Astrocyte (in vitro differentiated cells and primary cell): ENCODE measurements at regions not wholly inside any gene's neighbourhood (a gene's known extent, or its start where the extent isn't known, plus 50 kb on each side); places are given as distances from the start of the nearest gene placed in this dataset.
A peak's percentile ranks its signal among the peaks of the same experiment; 100 is the strongest.
"Not testable (repeated sequence)": the region's sequence is repeated elsewhere in the genome, so short reads cannot be mapped to it uniquely, and the experiment has no call there.

Experiments used
- DNase-seq: peaks from one replicate; pipeline ENCODE4 v3.0.0-alpha.2; 2010; ENCODE audit warnings: low read depth
- FAIRE-seq: peaks from 2 replicates; lab custom pipeline; 2011; peaks lifted over from hg19 to GRCh38; lab: Jason Lieb, UNC
- H2AFZ ChIP-seq: 2 replicates; pipeline ENCODE4 v1.6.0; 2012; ENCODE audit warnings: low read depth, low read length, inconsistent platforms
- H3K27ac ChIP-seq: 2 replicates; pipeline ENCODE4 v1.5.1; 2011; ENCODE audit warnings: low read depth, low read length, inconsistent platforms
- H3K27me3 ChIP-seq: 2 replicates; pipeline ENCODE4 v1.6.0; 2011; ENCODE audit warnings: low read length, inconsistent platforms; ENCODE audit not compliant: insufficient read depth
- H3K36me3 ChIP-seq: 2 replicates; pipeline ENCODE4 v1.5.1; 2011; ENCODE audit warnings: low read length, inconsistent platforms; ENCODE audit not compliant: insufficient read depth
- H3K4me1 ChIP-seq: 2 replicates; pipeline ENCODE4 v1.5.1; 2011; ENCODE audit warnings: low read length, inconsistent platforms; ENCODE audit not compliant: insufficient read depth
- H3K4me2 ChIP-seq: 2 replicates; pipeline ENCODE4 v1.6.0; 2012; ENCODE audit warnings: low read length, inconsistent platforms
- H3K4me3 ChIP-seq: 2 replicates; pipeline ENCODE4 v1.5.1; 2011; ENCODE audit warnings: low read depth, mild to moderate bottlenecking, low read length, inconsistent platforms; ENCODE audit not compliant: insufficient read depth
- H3K79me2 ChIP-seq: 2 replicates; pipeline ENCODE4 v1.6.0; 2012; ENCODE audit warnings: mild to moderate bottlenecking, low read length, inconsistent platforms; ENCODE audit not compliant: insufficient read depth
- H3K9ac ChIP-seq: 2 replicates; pipeline ENCODE4 v1.6.0; 2012; ENCODE audit warnings: mild to moderate bottlenecking, low read length, inconsistent platforms
- H3K9me3 ChIP-seq: 2 replicates; pipeline ENCODE4 v1.5.1; 2012; ENCODE audit warnings: low read depth, mild to moderate bottlenecking, low read length, inconsistent platforms; ENCODE audit not compliant: insufficient read depth
- H4K20me1 ChIP-seq: 2 replicates; pipeline ENCODE4 v1.6.0; 2012; ENCODE audit warnings: low read length, inconsistent platforms; ENCODE audit not compliant: insufficient read depth
- H3K27ac Mint-ChIP-seq: one replicate; pipeline ENCODE4 v1.8.0; 2021; ENCODE audit warnings: mild to moderate bottlenecking, mixed read lengths; ENCODE audit not compliant: unreplicated experiment
- H3K27me3 Mint-ChIP-seq: one replicate; pipeline ENCODE4 v1.8.0; 2021; ENCODE audit warnings: low read depth, mixed read lengths; ENCODE audit not compliant: unreplicated experiment
- H3K36me3 Mint-ChIP-seq: one replicate; pipeline ENCODE4 v1.8.0; 2021; ENCODE audit warnings: low read depth, mixed read lengths; ENCODE audit not compliant: unreplicated experiment
- H3K4me1 Mint-ChIP-seq: one replicate; pipeline ENCODE4 v1.8.0; 2021; ENCODE audit warnings: low read depth, mixed read lengths; ENCODE audit not compliant: unreplicated experiment
- H3K4me3 Mint-ChIP-seq: one replicate; pipeline ENCODE4 v1.8.0; 2021; ENCODE audit warnings: mild to moderate bottlenecking, moderate library complexity, mixed read lengths; ENCODE audit not compliant: unreplicated experiment
- H3K9me3 Mint-ChIP-seq: one replicate; pipeline ENCODE4 v1.8.0; 2021; ENCODE audit warnings: mild to moderate bottlenecking, mixed read lengths; ENCODE audit not compliant: unreplicated experiment
- EZH2 ChIP-seq: IDR thresholded peaks from 2 replicates; pipeline ENCODE4 v1.6.1; 2012; ENCODE audit warnings: mild to moderate bottlenecking, low read length, inconsistent platforms; ENCODE audit not compliant: insufficient read depth
- TF ChIP-seq, protein P1 (sequence below): IDR thresholded peaks from 2 replicates; pipeline ENCODE4 v1.5.1; 2011; ENCODE audit warnings: low read depth, mild to moderate bottlenecking, inconsistent platforms, low read length, moderate library complexity; ENCODE audit not compliant: insufficient read depth

GRCh38 chr7:142494021-142494420, 236.2 kb upstream of the PRSS58 start:
- no peak overlapping the region for H3K9ac ChIP-seq
- no peak overlapping the region for H3K4me2 ChIP-seq
- H3K4me1 Mint-ChIP-seq: peaks cover 6% of the 10 kb centered on the region
- peaks cover 18% of the 10 kb centered on the region for H3K27me3 ChIP-seq
- H3K4me3 ChIP-seq: no peak overlapping the region
- H3K27me3 Mint-ChIP-seq: peaks cover 38% of the 10 kb centered on the region
- no peaks in the 10 kb centered on the region for H3K36me3 ChIP-seq
- no peak for FAIRE-seq
- TF ChIP-seq, protein P1, sequence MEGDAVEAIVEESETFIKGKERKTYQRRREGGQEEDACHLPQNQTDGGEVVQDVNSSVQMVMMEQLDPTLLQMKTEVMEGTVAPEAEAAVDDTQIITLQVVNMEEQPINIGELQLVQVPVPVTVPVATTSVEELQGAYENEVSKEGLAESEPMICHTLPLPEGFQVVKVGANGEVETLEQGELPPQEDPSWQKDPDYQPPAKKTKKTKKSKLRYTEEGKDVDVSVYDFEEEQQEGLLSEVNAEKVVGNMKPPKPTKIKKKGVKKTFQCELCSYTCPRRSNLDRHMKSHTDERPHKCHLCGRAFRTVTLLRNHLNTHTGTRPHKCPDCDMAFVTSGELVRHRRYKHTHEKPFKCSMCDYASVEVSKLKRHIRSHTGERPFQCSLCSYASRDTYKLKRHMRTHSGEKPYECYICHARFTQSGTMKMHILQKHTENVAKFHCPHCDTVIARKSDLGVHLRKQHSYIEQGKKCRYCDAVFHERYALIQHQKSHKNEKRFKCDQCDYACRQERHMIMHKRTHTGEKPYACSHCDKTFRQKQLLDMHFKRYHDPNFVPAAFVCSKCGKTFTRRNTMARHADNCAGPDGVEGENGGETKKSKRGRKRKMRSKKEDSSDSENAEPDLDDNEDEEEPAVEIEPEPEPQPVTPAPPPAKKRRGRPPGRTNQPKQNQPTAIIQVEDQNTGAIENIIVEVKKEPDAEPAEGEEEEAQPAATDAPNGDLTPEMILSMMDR: no peak
- TF ChIP-seq EZH2: no peak
- no peaks in the 10 kb centered on the region for H3K9me3 Mint-ChIP-seq
- H3K79me2 ChIP-seq: no peaks in the 10 kb centered on the region
- no peak overlapping the region for H3K27ac ChIP-seq
- no peaks in the 10 kb centered on the region for H3K9me3 ChIP-seq
- H4K20me1 ChIP-seq: no peaks in the 10 kb centered on the region
- H3K4me3 Mint-ChIP-seq: no peak overlapping the region
- no peaks in the 10 kb centered on the region for H3K4me1 ChIP-seq
- H2AFZ ChIP-seq: no peak overlapping the region
- peaks cover 2% of the 10 kb centered on the region for H3K36me3 Mint-ChIP-seq
- no peak overlapping the region for H3K27ac Mint-ChIP-seq
- no peak for DNase-seq

DNA sequence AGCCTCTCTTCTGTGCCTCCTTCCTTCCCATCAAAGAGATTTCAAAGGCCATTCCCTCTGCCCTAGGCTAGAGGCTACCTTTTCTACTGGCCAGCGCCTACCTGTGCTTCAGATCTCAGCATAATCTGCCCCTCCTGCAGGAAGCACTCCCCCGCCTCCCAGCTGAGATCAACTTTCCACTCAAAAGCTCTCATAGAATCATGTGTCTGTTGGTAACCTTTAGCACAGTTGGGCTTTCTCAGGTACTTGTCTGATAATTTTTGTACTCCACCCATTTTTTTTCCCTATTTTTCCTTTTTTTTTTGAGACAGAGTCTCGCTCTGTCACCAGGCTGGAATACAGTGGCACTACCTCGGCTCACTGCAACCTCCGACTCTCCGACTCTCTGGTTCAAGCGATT, 231.0 kb upstream of the PRSS58 start:
- no peaks in the 10 kb centered on the region for H3K9me3 ChIP-seq
- peaks cover 38% of the 10 kb centered on the region for H3K27me3 Mint-ChIP-seq
- H3K27ac Mint-ChIP-seq: no peak overlapping the region
- no peaks in the 10 kb centered on the region for H3K4me1 ChIP-seq
- H3K36me3 Mint-ChIP-seq: peaks cover 2% of the 10 kb centered on the region
- H3K9ac ChIP-seq: no peak overlapping the region
- H3K9me3 Mint-ChIP-seq: no peaks in the 10 kb centered on the region
- H4K20me1 ChIP-seq: no peaks in the 10 kb centered on the region
- no peak overlapping the region for H3K4me2 ChIP-seq
- no peak overlapping the region for H3K4me3 Mint-ChIP-seq
- H3K4me3 ChIP-seq: no peak overlapping the region
- TF ChIP-seq, protein P1: no peak
- TF ChIP-seq EZH2: no peak
- no peak overlapping the region for H2AFZ ChIP-seq
- FAIRE-seq (no peak), DNase-seq (no peak)
- H3K79me2 ChIP-seq: no peaks in the 10 kb centered on the region
- H3K27me3 ChIP-seq: peaks cover 9% of the 10 kb centered on the region
- H3K27ac ChIP-seq: no peak overlapping the region
- H3K36me3 ChIP-seq: no peaks in the 10 kb centered on the region
- H3K4me1 Mint-ChIP-seq: no peaks in the 10 kb centered on the region

GRCh38 chr7:142488036-142488633, 230.3 kb upstream of the PRSS58 start:
- no peak for TF ChIP-seq EZH2
- TF ChIP-seq, protein P1: no peak
- Histone ChIP-seq H3K9ac (no peak overlapping the region), H4K20me1 (no peaks in the 10 kb centered on the region), H2AFZ (no peak overlapping the region), H3K27ac (no peak overlapping the region), H3K4me2 (no peak overlapping the region), H3K27me3 (peaks cover 7% of the 10 kb centered on the region), H3K4me3 (no peak overlapping the region), H3K4me1 (no peaks in the 10 kb centered on the region), H3K9me3 (no peaks in the 10 kb centered on the region), H3K79me2 (no peaks in the 10 kb centered on the region), H3K36me3 (no peaks in the 10 kb centered on the region)
- H3K9me3 Mint-ChIP-seq: no peaks in the 10 kb centered on the region
- DNase-seq (no peak), FAIRE-seq (no peak)
- H3K36me3 Mint-ChIP-seq: peaks cover 2% of the 10 kb centered on the region
- peaks cover 2% of the 10 kb centered on the region for H3K4me1 Mint-ChIP-seq
- peak overlapping the region; percentile 29 for H3K27ac Mint-ChIP-seq
- H3K4me3 Mint-ChIP-seq: no peak overlapping the region
- peaks cover 38% of the 10 kb centered on the region for H3K27me3 Mint-ChIP-seq

GRCh38 chr7:142487565-142487964, 229.7 kb upstream of the PRSS58 start:
- H3K4me3 ChIP-seq, H3K9me3 Mint-ChIP-seq, H3K4me1 Mint-ChIP-seq, H3K36me3 ChIP-seq, H3K36me3 Mint-ChIP-seq, H3K79me2 ChIP-seq, FAIRE-seq, H3K4me1 ChIP-seq, H3K4me2 ChIP-seq, H3K27me3 ChIP-seq, H4K20me1 ChIP-seq, DNase-seq, H3K9me3 ChIP-seq, H2AFZ ChIP-seq, H3K9ac ChIP-seq, H3K27ac ChIP-seq, H3K4me3 Mint-ChIP-seq: not testable (repeated sequence)
- peak overlapping the region; percentile 29 for H3K27ac Mint-ChIP-seq
- peaks cover 35% of the 10 kb centered on the region for H3K27me3 Mint-ChIP-seq
